Esophagus muscularis mucosa (tissue), 3 donors: ENCODE measurements at regions not wholly inside any gene's neighbourhood (a gene's known extent, or its start where the extent isn't known, plus 50 kb on each side); places are given as distances from the start of the nearest gene placed in this dataset.

Experiments
- CTCF ChIP-seq, 3 experiments: fragments of 200-600 bp in 2 of 3; fragments of 450-650 bp in 1 of 3; sonication (generic) in 2 of 3; IDR thresholded peaks; one replicate each; pipeline ENCODE4 v1.5.1; 2017 to 2019; ENCODE audit warnings: antibody characterized with exemption in 3 of 3, mild to moderate bottlenecking in 2 of 3, moderate library complexity in 1 of 3
- POLR2A ChIP-seq: fragments of 450-650 bp; IDR thresholded peaks from one replicate; pipeline ENCODE4 v1.6.1; 2017; ENCODE audit warnings: antibody characterized with exemption, moderate library complexity, mild to moderate bottlenecking, low read depth

DNA sequence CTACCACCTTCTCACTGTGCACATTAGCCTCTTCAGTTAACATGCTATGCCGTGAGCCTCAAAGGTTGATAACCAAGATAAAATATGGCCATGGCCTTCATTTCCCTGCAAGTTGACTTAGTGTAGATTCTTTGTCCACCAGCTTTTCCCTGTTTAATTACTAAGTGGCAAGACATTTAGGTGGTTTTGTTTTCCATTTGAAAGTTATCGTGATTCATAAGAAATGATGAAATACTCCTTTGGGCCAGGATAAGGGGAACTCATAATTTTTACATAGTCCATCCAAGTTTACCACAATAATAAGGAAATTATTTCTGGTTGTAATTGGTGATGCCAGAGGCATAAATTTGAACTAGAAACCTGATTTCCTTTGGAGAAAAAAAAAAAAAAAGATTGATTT lies 609.6 kb downstream of the TAF11L14 start:
- TF ChIP-seq POLR2A, result no peak
- no peak for TF ChIP-seq CTCF (IDR thresholded peaks at IDR 0.05)
